ENCODE measurements at regions not wholly inside any gene's neighbourhood (a gene's known extent, or its start where the extent isn't known, plus 50 kb on each side); places are given as distances from the start of the nearest gene placed in this dataset.

GRCh38 chr5:115469904-115470516 lies 74.6 kb downstream of the FEM1C start:
- intact Hi-C loops (cut with micrococcal nuclease; ENCODE audit: unreplicated experiment), result no loop called here
- POLR2A ChIA-PET (ENCODE audit: low non-redundant PET), result no interaction called here

GRCh38 chr5:115467628-115468027 lies 76.9 kb downstream of the FEM1C start:
- CTCF ChIA-PET, result no interaction called here
- H3K4me3 ChIP-seq (ENCODE audit: low read depth, low read length, poor library complexity, severe bottlenecking), result no peak overlapping the region
- H3K4me1 ChIP-seq (ENCODE audit: insufficient read depth, low read length, poor library complexity, severe bottlenecking), result no peaks in the 10 kb centered on the region
- no peaks in the 10 kb centered on the region for H3K36me3 ChIP-seq (ENCODE audit: insufficient read depth, low read length, poor library complexity, severe bottlenecking)
- H3K27ac ChIP-seq (ENCODE audit: low read depth, low read length, poor library complexity, severe bottlenecking), result no peak overlapping the region
- TF ChIP-seq EZH2 (IDR thresholded peaks at IDR 0.05; ENCODE audit: borderline replicate concordance, low read depth, low read length, poor library complexity, severe bottlenecking), result no peak
- no peak for TF ChIP-seq CTCF (conservative IDR thresholded peaks at IDR 0.05; ENCODE audit: low read depth, low read length)
- BruUV-seq (replicated peaks), result no TSS peak
- DNase-seq (ENCODE audit: low spot score), result no peak
- H3K27me3 ChIP-seq (replicated peaks; ENCODE audit: insufficient read depth, low read depth, low read length, poor library complexity), result no peaks in the 10 kb centered on the region
- POLR2A ChIA-PET (ENCODE audit: low non-redundant PET), result no interaction called here
- no peaks in the 10 kb centered on the region for H3K9me3 ChIP-seq (ENCODE audit: low read depth, low read length, poor library complexity, severe bottlenecking)
- intact Hi-C loops (cut with micrococcal nuclease; ENCODE audit: unreplicated experiment), result no loop called here

More at GRCh38 chr5:115469904-115470516, 74.6 kb downstream of the FEM1C start:
- DNase-seq (ENCODE audit: low spot score), result no peak
- H3K27ac ChIP-seq (ENCODE audit: low read depth, low read length, poor library complexity, severe bottlenecking), result no peak overlapping the region
- H3K36me3 ChIP-seq (ENCODE audit: insufficient read depth, low read length, poor library complexity, severe bottlenecking), result no peaks in the 10 kb centered on the region
- H3K4me3 ChIP-seq (ENCODE audit: low read depth, low read length, poor library complexity, severe bottlenecking), result no peak overlapping the region
- no peaks in the 10 kb centered on the region for H3K9me3 ChIP-seq (ENCODE audit: low read depth, low read length, poor library complexity, severe bottlenecking)
- no peaks in the 10 kb centered on the region for H3K27me3 ChIP-seq (replicated peaks; ENCODE audit: insufficient read depth, low read depth, low read length, poor library complexity)
- no peaks in the 10 kb centered on the region for H3K4me1 ChIP-seq (ENCODE audit: insufficient read depth, low read length, poor library complexity, severe bottlenecking)
- CTCF ChIA-PET, result no interaction called here
- TF ChIP-seq EZH2 (IDR thresholded peaks at IDR 0.05; ENCODE audit: borderline replicate concordance, low read depth, low read length, poor library complexity, severe bottlenecking) (no peak), CTCF (conservative IDR thresholded peaks at IDR 0.05; ENCODE audit: low read depth, low read length) (no peak)
- no TSS peak for BruUV-seq (replicated peaks)

- ChIA-PET POLR2A (ENCODE audit: low non-redundant PET) (no interaction called here), CTCF (no interaction called here)
- no peak for DNase-seq (ENCODE audit: low spot score)
- no peaks in the 10 kb centered on the region for H3K27me3 ChIP-seq (replicated peaks; ENCODE audit: insufficient read depth, low read depth, low read length, poor library complexity)
- no peak overlapping the region for H3K27ac ChIP-seq (ENCODE audit: low read depth, low read length, poor library complexity, severe bottlenecking)
- no peaks in the 10 kb centered on the region for H3K9me3 ChIP-seq (ENCODE audit: low read depth, low read length, poor library complexity, severe bottlenecking)
- TF ChIP-seq EZH2 (IDR thresholded peaks at IDR 0.05; ENCODE audit: borderline replicate concordance, low read depth, low read length, poor library complexity, severe bottlenecking) (no peak), CTCF (conservative IDR thresholded peaks at IDR 0.05; ENCODE audit: low read depth, low read length) (no peak)
- H3K4me3 ChIP-seq (ENCODE audit: low read depth, low read length, poor library complexity, severe bottlenecking), result no peak overlapping the region
- intact Hi-C loops (cut with micrococcal nuclease; ENCODE audit: unreplicated experiment), result no loop called here
- BruUV-seq (replicated peaks), result no TSS peak
- no peaks in the 10 kb centered on the region for H3K36me3 ChIP-seq (ENCODE audit: insufficient read depth, low read length, poor library complexity, severe bottlenecking)
- no peaks in the 10 kb centered on the region for H3K4me1 ChIP-seq (ENCODE audit: insufficient read depth, low read length, poor library complexity, severe bottlenecking)
These were observed 79.1 kb downstream of the FEM1C start for GRCh38 chr5:115465431-115465830.
